ENCODE measurements at regions not wholly inside any gene's neighbourhood (a gene's known extent, or its start where the extent isn't known, plus 50 kb on each side); places are given as distances from the start of the nearest gene placed in this dataset.

DNA sequence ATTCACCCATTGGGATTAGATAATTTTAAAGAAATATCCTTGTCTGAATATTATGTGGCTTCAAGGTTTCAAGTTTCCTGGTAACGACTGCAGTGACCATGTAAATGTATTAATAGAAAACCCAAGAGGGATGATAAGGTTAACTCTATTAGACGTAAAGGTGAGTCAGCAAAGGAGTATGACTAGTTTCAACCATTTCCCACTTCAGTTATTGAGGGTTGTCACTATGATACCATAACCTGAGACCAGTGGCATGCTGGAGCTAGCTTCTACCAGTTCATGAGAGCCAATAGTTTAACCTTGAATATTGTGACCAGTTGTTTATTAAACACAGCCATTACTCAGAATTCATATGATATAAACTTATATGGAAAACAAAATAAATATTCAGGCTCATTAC is 270.1 kb downstream of the TMA16 start:
- Mint-ChIP-seq H3K27ac (no peak overlapping the region), H3K4me3 (no peak overlapping the region), H3K36me3 (ENCODE audit: low read depth) (no peaks in the 10 kb centered on the region), H3K9me3 (no peaks in the 10 kb centered on the region), H3K27me3 (ENCODE audit: insufficient read depth) (no peaks in the 10 kb centered on the region), H3K4me1 (ENCODE audit: low read depth) (no peaks in the 10 kb centered on the region; the same call in 1 of the 2 replicates)
- TF ChIP-seq, protein P1, sequence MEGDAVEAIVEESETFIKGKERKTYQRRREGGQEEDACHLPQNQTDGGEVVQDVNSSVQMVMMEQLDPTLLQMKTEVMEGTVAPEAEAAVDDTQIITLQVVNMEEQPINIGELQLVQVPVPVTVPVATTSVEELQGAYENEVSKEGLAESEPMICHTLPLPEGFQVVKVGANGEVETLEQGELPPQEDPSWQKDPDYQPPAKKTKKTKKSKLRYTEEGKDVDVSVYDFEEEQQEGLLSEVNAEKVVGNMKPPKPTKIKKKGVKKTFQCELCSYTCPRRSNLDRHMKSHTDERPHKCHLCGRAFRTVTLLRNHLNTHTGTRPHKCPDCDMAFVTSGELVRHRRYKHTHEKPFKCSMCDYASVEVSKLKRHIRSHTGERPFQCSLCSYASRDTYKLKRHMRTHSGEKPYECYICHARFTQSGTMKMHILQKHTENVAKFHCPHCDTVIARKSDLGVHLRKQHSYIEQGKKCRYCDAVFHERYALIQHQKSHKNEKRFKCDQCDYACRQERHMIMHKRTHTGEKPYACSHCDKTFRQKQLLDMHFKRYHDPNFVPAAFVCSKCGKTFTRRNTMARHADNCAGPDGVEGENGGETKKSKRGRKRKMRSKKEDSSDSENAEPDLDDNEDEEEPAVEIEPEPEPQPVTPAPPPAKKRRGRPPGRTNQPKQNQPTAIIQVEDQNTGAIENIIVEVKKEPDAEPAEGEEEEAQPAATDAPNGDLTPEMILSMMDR (IDR thresholded peaks at IDR 0.05) = no peak
- DNase-seq = peak; percentile 10

DNA sequence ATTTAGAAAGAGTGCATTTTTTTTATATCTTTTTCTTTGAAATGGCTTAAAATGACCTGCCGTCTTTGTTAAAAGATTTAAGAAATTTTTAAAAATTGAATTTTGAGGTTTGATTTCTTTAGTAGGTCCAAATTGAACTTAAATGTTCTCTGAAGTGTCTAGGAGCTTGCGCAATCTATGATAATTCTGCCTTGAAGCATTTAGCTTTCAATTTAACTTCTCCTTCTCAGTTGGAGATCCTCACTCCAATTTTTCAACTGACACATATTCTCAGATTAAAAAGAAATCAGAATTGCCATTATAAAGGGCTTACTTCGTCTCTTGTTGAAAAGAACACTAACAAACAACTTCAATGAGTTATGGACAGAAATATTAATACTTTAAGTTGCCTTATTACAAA is 273.5 kb downstream of the TMA16 start:
- no peak for DNase-seq

DNA sequence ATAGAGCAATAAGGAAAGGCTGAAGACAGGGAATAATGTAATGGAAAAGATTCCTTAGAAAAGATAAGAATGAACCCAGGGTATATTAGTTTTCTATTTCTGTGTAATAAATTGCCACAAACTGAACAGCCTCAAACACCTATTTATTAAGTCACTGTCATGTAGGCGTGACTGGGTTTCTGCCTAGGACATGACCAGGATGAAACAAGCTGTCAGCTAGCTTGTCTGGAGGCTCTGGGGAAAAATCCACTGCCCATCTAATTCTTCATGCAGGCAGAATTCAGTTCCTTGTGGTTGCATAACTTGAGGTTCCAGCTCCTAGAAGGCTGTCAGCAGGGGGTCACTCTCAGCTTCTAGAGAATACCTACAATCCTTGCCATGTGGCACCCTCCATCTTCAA is 277.7 kb downstream of the TMA16 start:
- H3K4me1 Mint-ChIP-seq (ENCODE audit: low read depth) = no peaks in the 10 kb centered on the region
- no peak for DNase-seq
- H3K4me3 Mint-ChIP-seq = no peak overlapping the region
- H3K27me3 Mint-ChIP-seq (ENCODE audit: insufficient read depth) = no peaks in the 10 kb centered on the region; the same call in 1 of the 2 replicates
- H3K36me3 Mint-ChIP-seq (ENCODE audit: low read depth) = no peaks in the 10 kb centered on the region
- no peaks in the 10 kb centered on the region; the same call in 1 of the 2 replicates for H3K9me3 Mint-ChIP-seq
- H3K27ac Mint-ChIP-seq = no peak overlapping the region
- TF ChIP-seq, protein P1 (IDR thresholded peaks at IDR 0.05) = no peak

More for the DNA sequence above, 273.5 kb downstream of the TMA16 start:
- no peaks in the 10 kb centered on the region; the same call in 1 of the 2 replicates for H3K4me1 Mint-ChIP-seq (ENCODE audit: low read depth)
- H3K36me3 Mint-ChIP-seq (ENCODE audit: low read depth) = no peaks in the 10 kb centered on the region
- H3K4me3 Mint-ChIP-seq = no peak overlapping the region
- H3K27me3 Mint-ChIP-seq (ENCODE audit: insufficient read depth) = no peaks in the 10 kb centered on the region; the same call in 1 of the 2 replicates
- H3K9me3 Mint-ChIP-seq = no peaks in the 10 kb centered on the region; the same call in 1 of the 2 replicates
- no peak overlapping the region for H3K27ac Mint-ChIP-seq
- TF ChIP-seq, protein P1 (IDR thresholded peaks at IDR 0.05) = no peak

DNA sequence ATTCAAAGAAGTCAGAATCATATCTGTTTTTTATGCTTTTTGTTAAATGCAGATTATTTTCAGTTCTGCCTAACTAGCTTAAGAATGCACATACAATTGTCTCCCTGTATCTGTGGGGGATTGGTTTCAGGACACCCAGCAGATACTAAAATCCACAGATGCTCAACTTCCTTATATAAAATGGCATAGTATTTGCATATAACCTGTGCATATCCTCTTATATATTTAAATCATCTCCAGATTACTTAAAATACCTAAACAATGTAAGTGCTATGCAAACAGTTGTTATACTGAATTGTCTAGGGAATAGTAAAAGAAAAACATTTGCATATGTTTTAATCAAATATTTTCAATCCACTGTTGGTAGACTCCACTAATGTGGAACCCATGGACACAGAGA is 279.4 kb downstream of the TMA16 start:
- Mint-ChIP-seq H3K27me3 (ENCODE audit: insufficient read depth) (no peaks in the 10 kb centered on the region; the same call in 1 of the 2 replicates), H3K4me1 (ENCODE audit: low read depth) (no peaks in the 10 kb centered on the region), H3K4me3 (no peak overlapping the region), H3K9me3 (no peaks in the 10 kb centered on the region; the same call in 1 of the 2 replicates), H3K27ac (no peak overlapping the region), H3K36me3 (ENCODE audit: low read depth) (no peaks in the 10 kb centered on the region)
- TF ChIP-seq, protein P1 (IDR thresholded peaks at IDR 0.05) = no peak
- DNase-seq = no peak

DNA sequence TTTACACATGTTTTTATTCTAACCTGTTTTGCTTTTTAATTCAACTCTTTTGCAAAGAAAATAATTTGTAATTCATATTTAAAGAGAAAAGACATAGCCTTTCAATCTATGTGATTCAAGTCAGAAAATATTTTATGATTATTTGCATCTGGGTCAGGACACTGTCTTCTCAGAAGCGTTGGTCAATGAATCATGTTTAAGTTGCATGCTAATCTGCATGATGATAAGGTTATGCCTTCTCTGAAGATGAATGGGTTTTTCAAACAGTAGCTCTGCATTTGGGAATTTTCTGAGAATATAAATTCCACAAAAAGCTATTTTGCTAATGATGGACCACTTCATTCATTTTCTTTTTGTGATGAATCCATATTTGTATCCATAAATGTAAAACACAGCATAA is 282.5 kb downstream of the TMA16 start:
- Mint-ChIP-seq H3K27me3 (ENCODE audit: insufficient read depth) (no peaks in the 10 kb centered on the region; the same call in 1 of the 2 replicates), H3K27ac (no peak overlapping the region), H3K36me3 (ENCODE audit: low read depth) (no peaks in the 10 kb centered on the region), H3K4me1 (ENCODE audit: low read depth) (no peaks in the 10 kb centered on the region), H3K9me3 (no peaks in the 10 kb centered on the region; the same call in 1 of the 2 replicates), H3K4me3 (no peak overlapping the region)
- no peak for DNase-seq
- TF ChIP-seq, protein P1 (IDR thresholded peaks at IDR 0.05) = no peak

DNA sequence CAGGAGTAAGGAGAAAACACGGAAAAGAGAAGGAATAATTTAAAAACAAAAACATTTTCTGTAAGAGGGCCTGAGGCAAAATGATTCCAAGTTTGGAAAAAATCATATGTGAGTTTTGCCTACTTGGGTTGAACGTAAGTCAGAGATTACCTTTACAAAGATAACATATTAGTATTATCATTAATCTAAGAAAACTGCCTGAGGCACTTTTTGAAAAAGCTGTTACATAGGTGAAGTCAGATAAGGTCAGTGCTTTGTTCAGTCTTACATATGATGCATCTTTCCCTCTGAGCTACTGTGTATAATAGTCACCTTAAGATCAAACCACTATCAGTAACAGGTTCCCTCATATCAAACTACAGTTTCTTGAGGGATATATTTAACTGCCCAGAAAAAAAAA is 287.2 kb downstream of the TMA16 start:
- DNase-seq = no peak
- no peaks in the 10 kb centered on the region for H3K4me1 Mint-ChIP-seq (ENCODE audit: low read depth)
- no peak overlapping the region for H3K27ac Mint-ChIP-seq
- H3K9me3 Mint-ChIP-seq = peaks cover 3% of the 10 kb centered on the region; the same call in 1 of the 2 replicates
- TF ChIP-seq, protein P1 (IDR thresholded peaks at IDR 0.05) = no peak
- no peak overlapping the region for H3K4me3 Mint-ChIP-seq
- H3K27me3 Mint-ChIP-seq (ENCODE audit: insufficient read depth) = no peaks in the 10 kb centered on the region; the same call in 1 of the 2 replicates
- no peaks in the 10 kb centered on the region for H3K36me3 Mint-ChIP-seq (ENCODE audit: low read depth)
